Fibroblast of peridontal ligament (primary cell): ENCODE measurements at regions not wholly inside any gene's neighbourhood (a gene's known extent, or its start where the extent isn't known, plus 50 kb on each side); places are given as distances from the start of the nearest gene placed in this dataset.

Source experiments
- DNase-seq: peaks from one replicate; pipeline ENCODE4 v3.0.0-alpha.2; 2010; ENCODE audit errors: extremely low read depth

GRCh38 chr9:135338546-135338945 is 141.0 kb upstream of the PPP1R26 start:
- DNase-seq: no peak

- DNase-seq: no peak
Observed at GRCh38 chr9:135339378-135339973, 140.1 kb upstream of the PPP1R26 start.

- DNase-seq: no peak
Observed at GRCh38 chr9:135340143-135340655, 139.4 kb upstream of the PPP1R26 start.

GRCh38 chr9:135340726-135341475 is 138.7 kb upstream of the PPP1R26 start:
- no peak for DNase-seq

GRCh38 chr9:135341612-135342169 is 137.9 kb upstream of the PPP1R26 start:
- no peak for DNase-seq

- no peak for DNase-seq
Observed at GRCh38 chr9:135342206-135343130, 137.1 kb upstream of the PPP1R26 start.

- DNase-seq: no peak
Observed at GRCh38 chr9:135343136-135343535, 136.4 kb upstream of the PPP1R26 start.

- DNase-seq: no peak
Observed at GRCh38 chr9:135343837-135344522, 135.6 kb upstream of the PPP1R26 start.

GRCh38 chr9:135344523-135344901 is 135.1 kb upstream of the PPP1R26 start:
- DNase-seq: no peak

GRCh38 chr9:135344915-135345500 is 134.6 kb upstream of the PPP1R26 start:
- no peak for DNase-seq

- DNase-seq: no peak
Observed at GRCh38 chr9:135345775-135346433, 133.7 kb upstream of the PPP1R26 start.

- DNase-seq: no peak
Observed at GRCh38 chr9:135346438-135347050, 133.0 kb upstream of the PPP1R26 start.

GRCh38 chr9:135347461-135347860 is 132.1 kb upstream of the PPP1R26 start:
- no peak for DNase-seq

GRCh38 chr9:135348076-135348787 is 131.3 kb upstream of the PPP1R26 start:
- no peak for DNase-seq

GRCh38 chr9:135348788-135349150 is 130.8 kb upstream of the PPP1R26 start:
- no peak for DNase-seq

- DNase-seq: no peak
Observed at GRCh38 chr9:135349212-135350002, 130.2 kb upstream of the PPP1R26 start.

GRCh38 chr9:135350003-135350315 is 129.6 kb upstream of the PPP1R26 start:
- no peak for DNase-seq

- DNase-seq: no peak
Observed at GRCh38 chr9:135353935-135354334, 125.6 kb upstream of the PPP1R26 start.

GRCh38 chr9:135355521-135356011 is 124.0 kb upstream of the PPP1R26 start:
- no peak for DNase-seq
